ENCODE measurements at regions not wholly inside any gene's neighbourhood (a gene's known extent, or its start where the extent isn't known, plus 50 kb on each side); places are given as distances from the start of the nearest gene placed in this dataset.

- TF ChIP-seq REST (IDR thresholded peaks at IDR 0.05; ENCODE audit: unreplicated experiment) (no peak), EZH2phosphoT487 (IDR thresholded peaks at IDR 0.05; ENCODE audit: unreplicated experiment) (no peak), CREB1 (CRISPR knock-in tag; IDR thresholded peaks at IDR 0.05; ENCODE audit: low read depth) (no peak), ZNF114 (CRISPR knock-in tag; IDR thresholded peaks at IDR 0.05) (no peak), POLR2AphosphoS5 (IDR thresholded peaks at IDR 0.05; ENCODE audit: low read depth) (no peak)
Observed at GRCh38 chr18:73992242-73993022, 155.2 kb downstream of the FBXO15 start.

Measured in GM23338 (cell line).